Hepatocyte (in vitro differentiated cells): ENCODE measurements at regions not wholly inside any gene's neighbourhood (a gene's known extent, or its start where the extent isn't known, plus 50 kb on each side); places are given as distances from the start of the nearest gene placed in this dataset.
A peak's percentile ranks its signal among the peaks of the same experiment; 100 is the strongest.

ENCODE experiments used
- DNase-seq: peaks from one replicate; pipeline ENCODE4 v3.0.0-alpha.2; 2016; ENCODE audit warnings: low spot score
- H2AFZ ChIP-seq: fragments of 200-600 bp; sonication (generic); 2 replicates; pipeline ENCODE4 v1.6.0; 2016; ENCODE audit warnings: antibody characterized with exemption, mild to moderate bottlenecking
- H3K27ac ChIP-seq: fragments of 200-600 bp; sonication (generic); 2 replicates; pipeline ENCODE4 v1.5.1; 2016; ENCODE audit warnings: mild to moderate bottlenecking
- H3K27me3 ChIP-seq: fragments of 200-600 bp; sonication (generic); 2 replicates; pipeline ENCODE4 v1.6.1; 2016
- H3K36me3 ChIP-seq: fragments of 200-600 bp; sonication (generic); replicated peaks from 2 replicates; pipeline ENCODE4 v1.5.1; 2016; ENCODE audit warnings: low read depth; ENCODE audit not compliant: insufficient read depth
- H3K4me1 ChIP-seq: fragments of 200-600 bp; sonication (generic); 2 replicates; pipeline ENCODE4 v1.5.1; 2016; ENCODE audit warnings: mild to moderate bottlenecking, moderate library complexity; ENCODE audit not compliant: insufficient read depth
- H3K4me2 ChIP-seq: fragments of 200-600 bp; sonication (generic); 2 replicates; pipeline ENCODE4 v1.6.0; 2016
- H3K4me3 ChIP-seq: fragments of 200-600 bp; sonication (generic); 2 replicates; pipeline ENCODE4 v1.5.1; 2016; ENCODE audit warnings: mild to moderate bottlenecking
- H3K79me2 ChIP-seq: fragments of 200-600 bp; sonication (generic); 2 replicates; pipeline ENCODE4 v1.6.0; 2017; ENCODE audit warnings: mild to moderate bottlenecking
- H3K9me2 ChIP-seq: fragments of 200-600 bp; sonication (generic); replicated peaks from 2 replicates; pipeline ENCODE4 v1.6.0; 2017; ENCODE audit warnings: mild to moderate bottlenecking; ENCODE audit not compliant: insufficient read depth
- H3K9me3 ChIP-seq: fragments of 200-600 bp; sonication (generic); 2 replicates; pipeline ENCODE4 v1.5.1; 2016; ENCODE audit warnings: low read depth, mild to moderate bottlenecking
- H4K20me1 ChIP-seq: fragments of 200-600 bp; sonication (generic); 2 replicates; pipeline ENCODE4 v1.6.0; 2016; ENCODE audit warnings: mild to moderate bottlenecking; ENCODE audit not compliant: insufficient read depth, poor library complexity, severe bottlenecking
- EZH2 ChIP-seq: fragments of 200-600 bp; sonication (generic); IDR thresholded peaks from 2 replicates; pipeline ENCODE4 v1.6.1; 2016; ENCODE audit warnings: antibody characterized with exemption, mild to moderate bottlenecking, borderline replicate concordance
- EZH2phosphoT487 ChIP-seq: fragments of 200-600 bp; sonication (generic); IDR thresholded peaks from one replicate; pipeline ENCODE4 v1.6.1; 2018; ENCODE audit warnings: antibody characterized with exemption, mild to moderate bottlenecking, low read depth, moderate library complexity; ENCODE audit not compliant: unreplicated experiment, severe bottlenecking
- WGBS: methylation state at CpG from one replicate; pipeline ENCODE4 v1.1.6; 2016; ENCODE audit warnings: low lambda C conversion rate; ENCODE audit errors: missing lambda C conversion rate; 5-methylcytosine and 5-hydroxymethylcytosine counted together
- TF ChIP-seq, protein P1 (sequence below): fragments of 200-600 bp; sonication (generic); IDR thresholded peaks from 2 replicates; pipeline ENCODE4 v1.5.1; 2016; ENCODE audit warnings: antibody characterized with exemption, mild to moderate bottlenecking; ENCODE audit not compliant: poor library complexity

DNA sequence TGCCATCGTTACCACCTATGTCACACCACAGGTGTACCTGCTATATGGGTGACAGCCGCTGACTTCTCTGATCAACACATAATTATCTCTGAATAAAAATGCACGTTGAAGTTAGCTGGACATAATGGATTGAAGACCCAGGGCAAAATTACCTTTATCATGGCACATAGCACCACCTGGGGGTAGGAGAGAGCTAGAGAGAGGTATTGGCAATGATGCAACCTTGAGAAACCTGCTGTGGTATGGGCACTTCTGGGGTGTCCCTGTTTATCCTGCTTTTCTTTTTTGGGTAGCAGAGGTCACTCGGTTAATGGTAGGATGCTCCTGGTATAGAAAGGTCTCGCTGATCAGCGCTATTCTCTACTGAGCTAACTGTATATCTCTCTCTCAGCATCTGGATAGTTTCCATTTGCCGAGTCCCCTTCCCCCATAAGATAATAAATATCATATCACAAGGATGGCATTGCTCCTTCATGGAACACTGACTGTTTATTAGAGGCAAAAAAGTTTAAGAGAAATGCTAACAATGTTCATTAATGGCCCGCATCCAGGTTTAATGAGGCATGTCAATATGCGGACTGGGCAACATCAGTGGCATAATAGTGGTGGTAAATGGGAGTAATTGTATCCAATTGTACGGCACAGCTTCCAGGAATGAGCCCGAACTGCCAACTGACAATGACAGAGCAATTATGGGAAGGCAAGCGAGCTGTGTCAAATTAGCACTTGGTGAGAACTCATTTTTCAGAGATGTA lies 323.1 kb downstream of the TFEC start:
- H3K27me3 ChIP-seq = no peaks in the 10 kb centered on the region
- no peaks in the 10 kb centered on the region for H4K20me1 ChIP-seq
- H2AFZ ChIP-seq = no peak overlapping the region
- H3K4me1 ChIP-seq = no peaks in the 10 kb centered on the region
- no peak overlapping the region for H3K4me2 ChIP-seq
- H3K36me3 ChIP-seq = no peaks in the 10 kb centered on the region
- no peak overlapping the region for H3K27ac ChIP-seq
- H3K9me3 ChIP-seq = no peaks in the 10 kb centered on the region
- H3K4me3 ChIP-seq = no peak overlapping the region
- H3K9me2 ChIP-seq = no peaks in the 10 kb centered on the region
- DNase-seq = peak; percentile 28
- no peaks in the 10 kb centered on the region for H3K79me2 ChIP-seq
- 81% methylated on average over 12 of the region's 12 CpGs for WGBS
- TF ChIP-seq, protein P1, sequence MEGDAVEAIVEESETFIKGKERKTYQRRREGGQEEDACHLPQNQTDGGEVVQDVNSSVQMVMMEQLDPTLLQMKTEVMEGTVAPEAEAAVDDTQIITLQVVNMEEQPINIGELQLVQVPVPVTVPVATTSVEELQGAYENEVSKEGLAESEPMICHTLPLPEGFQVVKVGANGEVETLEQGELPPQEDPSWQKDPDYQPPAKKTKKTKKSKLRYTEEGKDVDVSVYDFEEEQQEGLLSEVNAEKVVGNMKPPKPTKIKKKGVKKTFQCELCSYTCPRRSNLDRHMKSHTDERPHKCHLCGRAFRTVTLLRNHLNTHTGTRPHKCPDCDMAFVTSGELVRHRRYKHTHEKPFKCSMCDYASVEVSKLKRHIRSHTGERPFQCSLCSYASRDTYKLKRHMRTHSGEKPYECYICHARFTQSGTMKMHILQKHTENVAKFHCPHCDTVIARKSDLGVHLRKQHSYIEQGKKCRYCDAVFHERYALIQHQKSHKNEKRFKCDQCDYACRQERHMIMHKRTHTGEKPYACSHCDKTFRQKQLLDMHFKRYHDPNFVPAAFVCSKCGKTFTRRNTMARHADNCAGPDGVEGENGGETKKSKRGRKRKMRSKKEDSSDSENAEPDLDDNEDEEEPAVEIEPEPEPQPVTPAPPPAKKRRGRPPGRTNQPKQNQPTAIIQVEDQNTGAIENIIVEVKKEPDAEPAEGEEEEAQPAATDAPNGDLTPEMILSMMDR = peak; percentile 44
- TF ChIP-seq EZH2phosphoT487 = no peak

DNA sequence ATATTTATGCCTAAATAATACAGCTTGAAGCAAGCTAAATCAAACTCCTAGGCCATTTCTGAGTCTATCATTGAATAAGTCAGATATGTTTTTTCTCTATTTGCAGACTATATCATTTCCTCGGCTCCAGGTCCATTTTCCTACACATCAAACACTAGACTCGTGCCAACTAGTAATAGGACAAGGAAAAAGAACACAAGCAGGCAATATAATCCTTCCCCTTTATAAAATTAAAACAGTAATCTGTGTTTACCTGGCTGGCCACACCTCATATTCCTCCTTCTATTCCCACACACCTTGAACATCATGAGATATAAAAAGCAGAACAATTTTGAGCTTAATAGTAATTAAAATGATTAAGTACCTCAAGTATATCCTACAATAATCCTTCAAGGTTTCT lies 325.7 kb downstream of the TFEC start:
- Histone ChIP-seq H2AFZ (no peak overlapping the region), H3K4me3 (no peak overlapping the region), H3K79me2 (no peaks in the 10 kb centered on the region), H3K36me3 (no peaks in the 10 kb centered on the region), H3K27me3 (no peaks in the 10 kb centered on the region), H3K4me1 (no peaks in the 10 kb centered on the region), H3K4me2 (no peak overlapping the region), H3K9me2 (no peaks in the 10 kb centered on the region), H4K20me1 (no peaks in the 10 kb centered on the region), H3K9me3 (no peaks in the 10 kb centered on the region), H3K27ac (no peak overlapping the region)
- no peak for DNase-seq
- TF ChIP-seq EZH2phosphoT487 = no peak
- TF ChIP-seq, protein P1 = no peak
- 84% methylated on average over 2 of the region's 2 CpGs for WGBS

DNA sequence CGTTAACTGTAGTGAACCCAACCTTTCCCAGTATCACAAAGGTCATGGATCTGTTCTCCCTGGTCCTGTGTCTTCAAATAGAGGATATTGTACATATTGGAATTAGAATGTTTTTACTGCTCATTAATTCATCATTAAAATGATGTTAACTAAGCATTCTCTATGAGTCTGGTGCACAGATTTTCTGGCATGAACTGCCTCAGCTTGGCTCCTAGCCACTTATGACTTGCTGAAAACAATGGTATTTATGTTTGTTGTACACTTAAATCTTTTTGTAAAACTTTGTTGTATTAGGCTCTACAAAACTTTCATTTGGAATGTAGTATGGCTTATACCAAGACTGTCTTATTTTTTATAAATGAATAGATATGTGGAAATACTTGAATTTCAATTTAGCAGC lies 329.4 kb downstream of the TFEC start:
- no peaks in the 10 kb centered on the region for H3K9me2 ChIP-seq
- H2AFZ ChIP-seq = no peak overlapping the region
- no peak overlapping the region for H3K4me2 ChIP-seq
- H3K9me3 ChIP-seq = no peaks in the 10 kb centered on the region
- no peaks in the 10 kb centered on the region for H3K4me1 ChIP-seq
- no peak overlapping the region for H3K27ac ChIP-seq
- no peaks in the 10 kb centered on the region for H3K79me2 ChIP-seq
- H3K27me3 ChIP-seq = no peaks in the 10 kb centered on the region
- no peaks in the 10 kb centered on the region for H3K36me3 ChIP-seq
- no peak for DNase-seq
- TF ChIP-seq EZH2 = no peak
- TF ChIP-seq, protein P1 = no peak
- TF ChIP-seq EZH2phosphoT487 = no peak
- no peaks in the 10 kb centered on the region for H4K20me1 ChIP-seq
- no peak overlapping the region for H3K4me3 ChIP-seq
- 85% methylated on average over 1 of the region's 1 CpG for WGBS

DNA sequence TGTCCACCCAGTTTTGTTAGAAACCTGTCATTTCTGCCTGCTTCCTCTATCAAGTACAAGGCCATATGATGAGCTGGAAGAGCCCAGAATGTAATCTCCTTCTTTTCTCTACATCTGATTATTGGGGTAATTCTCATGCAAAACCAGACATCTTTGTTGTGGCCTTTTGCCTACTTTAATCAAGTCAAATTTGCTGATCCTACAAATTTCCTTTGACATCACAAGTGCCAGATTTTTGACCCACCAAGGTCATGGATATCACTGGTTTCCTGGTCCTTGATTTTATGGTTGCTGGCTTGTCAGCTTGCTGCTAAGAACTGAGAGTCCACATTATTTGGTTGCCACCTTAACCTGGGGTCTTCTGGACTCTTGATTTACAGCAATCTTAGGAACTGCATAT lies 336.1 kb downstream of the TFEC start:
- Histone ChIP-seq H3K4me2 (no peak overlapping the region), H3K9me2 (no peaks in the 10 kb centered on the region), H3K4me3 (no peak overlapping the region), H3K36me3 (no peaks in the 10 kb centered on the region), H4K20me1 (no peaks in the 10 kb centered on the region), H3K9me3 (no peaks in the 10 kb centered on the region), H2AFZ (no peak overlapping the region), H3K27ac (no peak overlapping the region), H3K79me2 (no peaks in the 10 kb centered on the region), H3K4me1 (no peaks in the 10 kb centered on the region), H3K27me3 (no peaks in the 10 kb centered on the region)
- TF ChIP-seq, protein P1 = no peak
- TF ChIP-seq EZH2phosphoT487 (no peak), EZH2 (no peak)
- no peak for DNase-seq
